Activated CD4-positive, alpha-beta T cell treated with anti-CD3 and anti-CD28 coated beads for 36 hours (primary cell): ENCODE measurements at regions not wholly inside any gene's neighbourhood (a gene's known extent, or its start where the extent isn't known, plus 50 kb on each side); places are given as distances from the start of the nearest gene placed in this dataset.

Experiments used
- ATAC-seq: fragments of 200-7000 bp; cut with Tn5 transposase; one replicate; pipeline ENCODE4 v1.10.0; 2021; ENCODE audit warnings: mild to moderate bottlenecking, moderate library complexity
- CTCF ChIA-PET: fragments of 350-600 bp; sonication (Branson Sonifier 250); formaldehyde crosslinking; loops from one replicate; lab custom pipeline; 2021; ENCODE audit warnings: antibody characterized with exemption; lab: Charles Lee
- POLR2A ChIA-PET: fragments of 350-600 bp; sonication (Branson Sonifier 250); formaldehyde crosslinking; loops from one replicate; lab custom pipeline; 2021; ENCODE audit warnings: antibody characterized with exemption, inconsistent platforms; lab: Charles Lee
- DNase-seq: peaks from one replicate; pipeline ENCODE4 v3.0.0-alpha.2; 2020
- H3K27ac Mint-ChIP-seq: one replicate; pipeline ENCODE4 v1.8.0; 2021; ENCODE audit warnings: mixed read lengths
- H3K27me3 Mint-ChIP-seq: one replicate; pipeline ENCODE4 v1.8.0; 2021; ENCODE audit warnings: mixed read lengths
- H3K36me3 Mint-ChIP-seq: one replicate; pipeline ENCODE4 v1.8.0; 2021; ENCODE audit warnings: low read depth, mixed read lengths
- H3K4me1 Mint-ChIP-seq: one replicate; pipeline ENCODE4 v1.8.0; 2021; ENCODE audit warnings: mixed read lengths
- H3K4me3 Mint-ChIP-seq: one replicate; pipeline ENCODE4 v1.8.0; 2021; ENCODE audit warnings: mild to moderate bottlenecking, moderate library complexity, mixed read lengths
- H3K9me3 Mint-ChIP-seq: one replicate; pipeline ENCODE4 v1.8.0; 2021; ENCODE audit warnings: low read depth, mixed read lengths
- intact Hi-C, 2 experiments: fragments of 100-400 bp; cut with DNase I in 1 of 2; cut with micrococcal nuclease in 1 of 2; formaldehyde crosslinking; loops; one replicate each; pipeline versions ENCODE4 v1.14.2 to v1.15.1; 2022 to 2024; cut with DNase I, micrococcal nuclease

DNA sequence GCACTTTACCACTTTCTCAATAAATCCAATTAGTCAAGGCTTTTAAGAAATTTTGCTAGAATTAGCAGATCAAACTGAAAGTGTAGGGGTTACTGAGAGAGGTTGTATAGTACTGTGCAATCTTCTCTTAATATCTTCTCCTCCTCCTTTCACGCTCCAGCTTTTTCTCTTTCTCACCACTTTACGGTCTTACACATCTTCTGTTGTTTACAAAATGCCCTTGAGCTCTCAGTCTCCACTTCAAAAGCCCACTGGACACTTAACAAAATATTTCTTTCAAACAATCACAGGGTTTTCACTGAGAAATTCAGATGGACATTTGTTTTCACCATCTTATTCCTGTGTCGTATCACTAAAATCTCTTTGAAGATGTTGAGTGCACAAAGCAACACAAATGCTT lies 678.2 kb downstream of the ADGRL2 start:
- no peak overlapping the region for H3K27ac Mint-ChIP-seq
- no peak for ATAC-seq
- no peak for DNase-seq
- CTCF ChIA-PET, result no interaction called here
- no peaks in the 10 kb centered on the region for H3K36me3 Mint-ChIP-seq
- POLR2A ChIA-PET, result no interaction called here
- H3K4me3 Mint-ChIP-seq, result no peak overlapping the region
- no peaks in the 10 kb centered on the region for H3K27me3 Mint-ChIP-seq
- intact Hi-C loops, result no loop called here
- H3K4me1 Mint-ChIP-seq, result no peaks in the 10 kb centered on the region
- H3K9me3 Mint-ChIP-seq, result no peaks in the 10 kb centered on the region

GRCh38 chr1:82472489-82473131 lies 671.9 kb downstream of the ADGRL2 start:
- DNase-seq (no peak), ATAC-seq (no peak)
- Mint-ChIP-seq H3K36me3 (no peaks in the 10 kb centered on the region), H3K4me3 (no peak overlapping the region), H3K4me1 (no peaks in the 10 kb centered on the region), H3K27ac (no peak overlapping the region), H3K27me3 (no peaks in the 10 kb centered on the region), H3K9me3 (no peaks in the 10 kb centered on the region)
- intact Hi-C loops, result no loop called here
- CTCF ChIA-PET, result interaction anchor here (0.6 kb wide), 2 partner anchors 398 to 752 kb away, joined by 3 read pairs; no protein-coding TSS in a partner anchor
- POLR2A ChIA-PET, result no interaction called here

GRCh38 chr1:82466891-82467290 lies 666.2 kb downstream of the ADGRL2 start:
- no peaks in the 10 kb centered on the region for H3K27me3 Mint-ChIP-seq

GRCh38 chr1:82466416-82466815 lies 665.7 kb downstream of the ADGRL2 start:
- Mint-ChIP-seq H3K27ac (no peak overlapping the region), H3K36me3 (no peaks in the 10 kb centered on the region), H3K4me3 (no peak overlapping the region), H3K4me1 (no peaks in the 10 kb centered on the region), H3K9me3 (no peaks in the 10 kb centered on the region), H3K27me3 (no peaks in the 10 kb centered on the region)
- DNase-seq, result no peak
- CTCF ChIA-PET, result no interaction called here
- ATAC-seq, result no peak
- POLR2A ChIA-PET, result no interaction called here
- intact Hi-C loops, result no loop called here

More at GRCh38 chr1:82466891-82467290, 666.2 kb downstream of the ADGRL2 start:
- CTCF ChIA-PET, result no interaction called here
- no peak for ATAC-seq
- Mint-ChIP-seq H3K36me3 (no peaks in the 10 kb centered on the region), H3K4me3 (no peak overlapping the region), H3K27ac (no peak overlapping the region), H3K4me1 (no peaks in the 10 kb centered on the region), H3K9me3 (no peaks in the 10 kb centered on the region)
- intact Hi-C loops, result no loop called here
- DNase-seq, result no peak
- POLR2A ChIA-PET, result no interaction called here

DNA sequence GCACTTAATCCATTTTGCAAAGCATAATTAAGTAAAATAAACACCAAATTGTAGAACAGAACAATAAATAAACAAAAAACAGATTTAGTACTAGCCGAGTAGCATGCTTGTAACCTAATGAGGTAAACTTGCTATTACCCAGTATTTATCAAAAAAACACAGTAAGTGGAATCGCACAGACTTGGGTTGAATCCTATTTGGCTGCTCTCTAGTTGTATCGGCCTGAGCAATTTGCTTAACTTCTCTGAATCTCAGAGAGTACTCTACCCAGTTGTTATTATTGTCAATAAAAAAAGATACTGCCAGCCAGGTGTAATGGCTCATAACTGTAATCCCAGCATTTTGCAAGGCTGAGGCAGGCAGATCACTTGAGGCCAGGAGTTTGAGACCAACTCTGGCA lies 664.3 kb downstream of the ADGRL2 start:
- ATAC-seq (no peak), DNase-seq (no peak)
- H3K36me3 Mint-ChIP-seq, result no peaks in the 10 kb centered on the region
- no peaks in the 10 kb centered on the region for H3K9me3 Mint-ChIP-seq
- H3K4me3 Mint-ChIP-seq, result no peak overlapping the region
- ChIA-PET POLR2A (no interaction called here), CTCF (no interaction called here)
- no peak overlapping the region for H3K27ac Mint-ChIP-seq
- H3K4me1 Mint-ChIP-seq, result no peaks in the 10 kb centered on the region
- intact Hi-C loops, result no loop called here
- no peaks in the 10 kb centered on the region for H3K27me3 Mint-ChIP-seq

- ATAC-seq (no peak), DNase-seq (no peak)
- POLR2A ChIA-PET, result no interaction called here
- intact Hi-C loops, result no loop called here
- Mint-ChIP-seq H3K4me1 (no peaks in the 10 kb centered on the region), H3K27ac (no peak overlapping the region), H3K9me3 (no peaks in the 10 kb centered on the region), H3K4me3 (no peak overlapping the region), H3K27me3 (no peaks in the 10 kb centered on the region), H3K36me3 (no peaks in the 10 kb centered on the region)
- CTCF ChIA-PET, result interaction anchor here (1.1 kb wide), 1 partner anchor 10 kb away, joined by 3 read pairs; no protein-coding TSS in a partner anchor
Measured at GRCh38 chr1:82464362-82465001, 663.7 kb downstream of the ADGRL2 start.

- CTCF ChIA-PET, result interaction anchor here (1.1 kb wide), 1 partner anchor 10 kb away, joined by 3 read pairs; no protein-coding TSS in a partner anchor
- ATAC-seq, result no peak
- no peaks in the 10 kb centered on the region for H3K9me3 Mint-ChIP-seq
- H3K27ac Mint-ChIP-seq, result no peak overlapping the region
- H3K4me3 Mint-ChIP-seq, result no peak overlapping the region
- no peaks in the 10 kb centered on the region for H3K4me1 Mint-ChIP-seq
- intact Hi-C loops, result no loop called here
- H3K36me3 Mint-ChIP-seq, result no peaks in the 10 kb centered on the region
- POLR2A ChIA-PET, result no interaction called here
- no peak for DNase-seq
- H3K27me3 Mint-ChIP-seq, result no peaks in the 10 kb centered on the region
Measured at GRCh38 chr1:82463951-82464350, 663.2 kb downstream of the ADGRL2 start.

DNA sequence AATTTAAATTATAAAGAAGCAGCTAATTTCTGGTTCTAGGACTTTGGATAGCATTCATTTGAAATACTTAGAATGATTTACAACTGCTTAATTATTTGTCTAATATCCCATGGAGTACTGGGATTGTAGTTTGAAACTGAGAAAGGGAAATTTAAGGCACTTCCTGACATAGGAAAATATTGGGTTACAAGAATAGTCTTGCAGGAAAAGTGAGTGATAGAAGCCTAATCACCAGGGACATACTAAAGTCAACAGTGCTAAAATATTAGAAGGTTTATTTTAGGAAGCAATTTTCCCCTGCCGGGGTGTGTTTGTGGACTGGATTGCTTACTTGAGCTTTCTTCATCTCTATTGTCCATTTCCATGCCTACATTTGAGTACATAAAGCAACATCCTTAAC lies 661.6 kb downstream of the ADGRL2 start:
- CTCF ChIA-PET, result no interaction called here
- H3K27ac Mint-ChIP-seq, result no peak overlapping the region
- ATAC-seq (no peak), DNase-seq (no peak)
- H3K9me3 Mint-ChIP-seq, result no peaks in the 10 kb centered on the region
- no peaks in the 10 kb centered on the region for H3K36me3 Mint-ChIP-seq
- POLR2A ChIA-PET, result no interaction called here
- H3K4me1 Mint-ChIP-seq, result no peaks in the 10 kb centered on the region
- H3K4me3 Mint-ChIP-seq, result no peak overlapping the region
- intact Hi-C loops, result no loop called here
- no peaks in the 10 kb centered on the region for H3K27me3 Mint-ChIP-seq

GRCh38 chr1:82455342-82455741 lies 654.6 kb downstream of the ADGRL2 start:
- ATAC-seq (no peak), DNase-seq (no peak)
- Mint-ChIP-seq H3K4me3 (no peak overlapping the region), H3K27ac (no peak overlapping the region), H3K4me1 (peaks cover 2% of the 10 kb centered on the region), H3K36me3 (no peaks in the 10 kb centered on the region), H3K27me3 (no peaks in the 10 kb centered on the region), H3K9me3 (peaks cover 8% of the 10 kb centered on the region)
- intact Hi-C loops, result no loop called here
- ChIA-PET POLR2A (no interaction called here), CTCF (no interaction called here)

DNA sequence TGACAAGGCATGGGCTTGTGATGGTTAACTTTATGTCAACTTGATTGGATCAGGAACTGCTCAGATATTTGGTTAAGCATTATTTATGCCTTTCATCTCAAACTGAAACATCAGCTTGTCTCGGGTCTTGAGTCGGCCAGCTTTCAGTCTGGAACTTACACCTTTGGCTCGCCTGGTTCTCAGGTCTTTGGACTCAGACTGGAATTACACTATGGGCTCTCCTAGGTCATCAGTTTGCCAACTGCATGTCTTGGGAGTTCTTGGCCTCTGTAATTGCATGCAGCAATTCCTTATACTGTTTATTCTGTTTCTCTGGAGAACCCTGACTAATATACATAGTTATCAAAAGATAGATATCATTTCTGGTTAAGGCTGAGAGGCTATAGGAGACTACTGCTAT lies 653.7 kb downstream of the ADGRL2 start:
- DNase-seq, result no peak
- ChIA-PET CTCF (no interaction called here), POLR2A (no interaction called here)
- peaks cover 2% of the 10 kb centered on the region for H3K4me1 Mint-ChIP-seq
- no peak overlapping the region for H3K4me3 Mint-ChIP-seq
- peaks cover 8% of the 10 kb centered on the region for H3K9me3 Mint-ChIP-seq
- no peak overlapping the region for H3K27ac Mint-ChIP-seq
- H3K36me3 Mint-ChIP-seq, result no peaks in the 10 kb centered on the region
- intact Hi-C loops, result no loop called here
- ATAC-seq, result no peak
- H3K27me3 Mint-ChIP-seq, result no peaks in the 10 kb centered on the region

GRCh38 chr1:82453511-82454185 lies 652.9 kb downstream of the ADGRL2 start:
- no peak overlapping the region for H3K4me3 Mint-ChIP-seq
- ATAC-seq (no peak), DNase-seq (no peak)
- intact Hi-C loops, result no loop called here
- H3K27me3 Mint-ChIP-seq, result no peaks in the 10 kb centered on the region
- no peak overlapping the region for H3K27ac Mint-ChIP-seq
- H3K9me3 Mint-ChIP-seq, result peaks cover 8% of the 10 kb centered on the region
- ChIA-PET POLR2A (no interaction called here), CTCF (no interaction called here)
- H3K4me1 Mint-ChIP-seq, result peaks cover 2% of the 10 kb centered on the region
- no peaks in the 10 kb centered on the region for H3K36me3 Mint-ChIP-seq

DNA sequence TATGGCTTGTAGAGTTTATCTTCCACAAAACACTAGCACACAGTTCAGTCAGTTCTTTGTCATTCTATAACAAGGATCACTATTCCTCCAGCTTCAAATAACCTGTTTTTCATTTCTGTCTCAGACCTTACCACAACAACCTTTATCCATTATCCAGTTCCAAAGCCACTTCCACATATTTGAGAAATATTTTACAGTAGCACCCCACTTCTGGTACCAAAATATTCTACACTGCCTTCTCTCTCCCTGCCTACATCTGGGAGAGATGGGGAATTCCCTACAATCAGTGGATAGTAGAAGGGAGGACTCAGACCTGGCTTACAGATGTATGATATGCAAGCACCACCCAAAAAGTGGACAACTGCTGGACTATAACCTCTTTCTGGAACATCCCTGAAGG lies 651.4 kb downstream of the ADGRL2 start:
- no peak overlapping the region for H3K27ac Mint-ChIP-seq
- intact Hi-C loops, result no loop called here
- peaks cover 2% of the 10 kb centered on the region for H3K4me1 Mint-ChIP-seq
- CTCF ChIA-PET, result no interaction called here
- H3K36me3 Mint-ChIP-seq, result no peaks in the 10 kb centered on the region
- ATAC-seq (no peak), DNase-seq (no peak)
- H3K4me3 Mint-ChIP-seq, result no peak overlapping the region
- H3K9me3 Mint-ChIP-seq, result peaks cover 8% of the 10 kb centered on the region
- POLR2A ChIA-PET, result interaction anchor here (0.6 kb wide), 1 partner anchor 9 kb away, joined by 3 read pairs; no protein-coding TSS in a partner anchor
- no peaks in the 10 kb centered on the region for H3K27me3 Mint-ChIP-seq
